B cell (primary cell): ENCODE measurements at regions not wholly inside any gene's neighbourhood (a gene's known extent, or its start where the extent isn't known, plus 50 kb on each side); places are given as distances from the start of the nearest gene placed in this dataset.

Experiments
- ATAC-seq: fragments of 200-7000 bp; cut with Tn5 transposase; one replicate; pipeline ENCODE4 v1.10.0; 2021; ENCODE audit warnings: low read depth, mild to moderate bottlenecking, moderate number of reproducible peaks, moderate library complexity
- CTCF ChIA-PET: fragments of 350-600 bp; sonication (Branson Sonifier 250); formaldehyde crosslinking; loops from one replicate; lab custom pipeline; 2021; ENCODE audit warnings: antibody characterized with exemption, inconsistent platforms; lab: Charles Lee
- POLR2A ChIA-PET: fragments of 350-600 bp; sonication (Branson Sonifier 250); formaldehyde crosslinking; loops from one replicate; lab custom pipeline; 2021; ENCODE audit warnings: antibody characterized with exemption; lab: Charles Lee
- DNase-seq: peaks from one replicate; pipeline ENCODE4 v3.0.0; 2013
- H2AFZ ChIP-seq: 2 replicates; pipeline ENCODE4 v1.6.1; 2012; ENCODE audit warnings: mild to moderate bottlenecking, low read depth, low read length; ENCODE audit not compliant: insufficient read depth, poor library complexity, severe bottlenecking
- H3K27ac ChIP-seq, 2 donors: 1 replicate in 1 of 2; 2 replicates in 1 of 2; pipeline ENCODE4 v1.5.1; 2012 to 2013; ENCODE audit warnings: low read length in 2 of 2, mild to moderate bottlenecking in 2 of 2, moderate library complexity in 1 of 2
- H3K27me3 ChIP-seq, 4 experiments: fragments of 200-600 bp in 1 of 4; sonication (generic) in 1 of 4; replicated peaks in 1 of 4; 1 replicate in 2 of 4; 2 replicates in 2 of 4; pipeline versions ENCODE4 v1.6.1 to v1.7.0; 2013 to 2016; ENCODE audit warnings: low read length in 3 of 4, mild to moderate bottlenecking in 2 of 4, mixed read lengths in 1 of 4, moderate library complexity in 1 of 4; ENCODE audit not compliant: insufficient read depth in 4 of 4, control insufficient read depth in 3 of 4; ENCODE audit errors: control extremely low read depth in 1 of 4
- H3K36me3 ChIP-seq, 2 experiments: replicated peaks in 1 of 2; 1 replicate in 1 of 2; 2 replicates in 1 of 2; pipeline versions ENCODE4 v1.6.1 to v1.7.1; 2013; ENCODE audit warnings: low read length in 1 of 2; ENCODE audit not compliant: insufficient read depth in 2 of 2, control insufficient read depth in 1 of 2; ENCODE audit errors: control extremely low read depth in 1 of 2, extremely low read depth in 1 of 2
- H3K4me1 ChIP-seq, 2 donors: fragments of 200-600 bp in 1 of 2; sonication (generic) in 1 of 2; 1 replicate in 1 of 2; 2 replicates in 1 of 2; pipeline versions ENCODE4 v1.5.1 to v1.6.1; 2013 to 2017; ENCODE audit warnings: low read length in 2 of 2; ENCODE audit not compliant: control insufficient read depth in 2 of 2, insufficient read depth in 2 of 2
- H3K4me2 ChIP-seq: replicated peaks from 2 replicates; pipeline ENCODE3; 2012; ENCODE audit warnings: mild to moderate bottlenecking, low read depth, low read length; ENCODE audit not compliant: poor library complexity, severe bottlenecking
- H3K4me3 ChIP-seq, 5 experiments: fragments of 200-600 bp in 1 of 5; sonication (generic) in 1 of 5; 1 replicate in 3 of 5; 2 replicates in 2 of 5; pipeline versions ENCODE4 v1.5.1 to v1.7.0; 2011 to 2016; ENCODE audit warnings: low read length in 4 of 5, mild to moderate bottlenecking in 4 of 5, low read depth in 2 of 5, control low read depth in 1 of 5, moderate library complexity in 1 of 5; ENCODE audit not compliant: insufficient read depth in 1 of 5; ENCODE audit errors: control extremely low read depth in 1 of 5, extremely low read depth in 1 of 5
- H3K79me2 ChIP-seq: fragments of 200-600 bp; sonication (generic); one replicate; pipeline ENCODE4 v1.6.0; 2016; ENCODE audit warnings: low read length; ENCODE audit not compliant: control insufficient read depth, insufficient read depth
- H3K9ac ChIP-seq: fragments of 200-600 bp; sonication (generic); 2 replicates; pipeline ENCODE4 v1.6.1; 2017; ENCODE audit warnings: mild to moderate bottlenecking, low read length, moderate library complexity
- H3K9me3 ChIP-seq, 3 donors: one replicate each; pipeline versions ENCODE4 v1.6.1 to v1.7.1; 2013; ENCODE audit warnings: low read length in 2 of 3; ENCODE audit not compliant: control insufficient read depth in 2 of 3, insufficient read depth in 1 of 3; ENCODE audit errors: control extremely low read depth in 1 of 3
- H4K20me1 ChIP-seq: 2 replicates; pipeline ENCODE4 v1.6.0; 2012; ENCODE audit warnings: mild to moderate bottlenecking, low read length; ENCODE audit not compliant: insufficient read depth, control insufficient read depth, poor library complexity, severe bottlenecking
- H3K27ac Mint-ChIP-seq: one replicate; pipeline ENCODE4 v1.8.0; 2021; ENCODE audit warnings: mixed read lengths
- H3K27me3 Mint-ChIP-seq: one replicate; pipeline ENCODE4 v1.8.0; 2021; ENCODE audit warnings: mixed read lengths
- H3K4me1 Mint-ChIP-seq: one replicate; pipeline ENCODE4 v1.8.0; 2021; ENCODE audit warnings: mixed read lengths
- H3K4me3 Mint-ChIP-seq: one replicate; pipeline ENCODE4 v1.8.0; 2021; ENCODE audit warnings: mixed read lengths
- H3K9me3 Mint-ChIP-seq: one replicate; pipeline ENCODE4 v1.8.0; 2022; ENCODE audit warnings: mixed read lengths; ENCODE audit not compliant: insufficient read depth
- EZH2 ChIP-seq: IDR thresholded peaks from 2 replicates; pipeline ENCODE4 v1.6.1; 2012; ENCODE audit warnings: borderline replicate concordance, low read depth, mild to moderate bottlenecking, moderate library complexity, low read length; ENCODE audit not compliant: insufficient read depth, poor library complexity, severe bottlenecking
- WGBS: methylation state at CpG from one replicate; pipeline ENCODE4 v1.1.5; 2013; ENCODE audit warnings: missing lambda C conversion rate; ENCODE audit not compliant: insufficient coverage; 5-methylcytosine and 5-hydroxymethylcytosine counted together
- intact Hi-C: fragments of 100-400 bp; cut with micrococcal nuclease; formaldehyde crosslinking; loops from one replicate; pipeline ENCODE4 v1.10.0; 2022
- TF ChIP-seq, protein P1 (sequence below): fragments of 200-600 bp; IDR thresholded peaks from one replicate; pipeline ENCODE4 v1.8.0; 2022; ENCODE audit warnings: antibody characterized with exemption, mild to moderate bottlenecking

DNA sequence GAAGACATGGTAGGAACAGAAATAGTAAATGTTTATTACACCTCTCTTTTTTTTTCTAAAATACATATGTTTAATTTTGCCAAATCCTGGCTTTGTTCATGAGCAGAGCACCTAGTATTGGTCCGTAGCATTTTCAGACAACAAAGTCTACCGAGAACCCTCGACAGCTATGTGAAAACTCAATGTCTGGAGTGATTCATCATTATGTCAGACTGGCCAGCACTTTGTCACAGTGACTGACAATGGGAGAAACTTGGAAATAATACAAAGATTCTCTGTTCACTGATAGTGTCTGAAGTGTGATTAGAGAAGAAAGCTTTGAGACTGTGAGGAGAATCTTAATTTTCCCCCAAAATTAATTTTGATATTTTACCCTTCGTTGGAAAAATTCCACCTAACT lies 143.0 kb downstream of the HNMT start:
- ChIA-PET POLR2A (no interaction called here), CTCF (no interaction called here)
- no peak for DNase-seq

DNA sequence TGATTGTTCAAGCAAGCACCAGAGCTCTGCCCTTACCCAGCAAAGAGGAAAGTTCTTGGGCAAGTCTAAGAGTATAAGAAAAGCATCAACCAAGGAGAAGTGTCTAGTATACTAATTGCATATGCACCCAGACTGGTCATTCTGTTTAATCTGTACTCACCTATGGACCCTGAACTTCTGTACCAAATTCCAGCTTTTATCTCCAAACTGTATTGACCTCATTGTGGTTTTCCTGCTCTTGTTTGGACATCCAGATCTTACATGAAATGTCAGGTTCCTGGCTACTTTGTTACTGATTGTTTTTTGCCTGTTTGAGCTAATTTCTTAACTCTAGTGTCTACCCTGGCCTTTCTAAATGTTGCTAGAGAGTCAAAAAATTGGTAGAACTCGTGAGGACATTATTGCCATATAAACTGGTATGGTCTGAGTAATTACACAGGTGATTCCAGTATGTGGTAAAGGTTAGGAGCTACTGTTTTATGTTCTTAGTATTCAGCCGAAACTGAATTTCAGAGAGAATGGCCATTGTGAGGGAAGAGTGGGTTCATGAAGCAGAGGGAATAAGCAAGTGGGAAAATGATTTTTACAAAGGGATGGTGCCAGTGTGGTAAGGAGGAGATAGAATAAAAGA lies 146.3 kb downstream of the HNMT start:
- DNase-seq, result no peak
- intact Hi-C loops, result no loop called here

More for the DNA sequence above, 143.0 kb downstream of the HNMT start:
- TF ChIP-seq EZH2, result no peak
- TF ChIP-seq, protein P1, sequence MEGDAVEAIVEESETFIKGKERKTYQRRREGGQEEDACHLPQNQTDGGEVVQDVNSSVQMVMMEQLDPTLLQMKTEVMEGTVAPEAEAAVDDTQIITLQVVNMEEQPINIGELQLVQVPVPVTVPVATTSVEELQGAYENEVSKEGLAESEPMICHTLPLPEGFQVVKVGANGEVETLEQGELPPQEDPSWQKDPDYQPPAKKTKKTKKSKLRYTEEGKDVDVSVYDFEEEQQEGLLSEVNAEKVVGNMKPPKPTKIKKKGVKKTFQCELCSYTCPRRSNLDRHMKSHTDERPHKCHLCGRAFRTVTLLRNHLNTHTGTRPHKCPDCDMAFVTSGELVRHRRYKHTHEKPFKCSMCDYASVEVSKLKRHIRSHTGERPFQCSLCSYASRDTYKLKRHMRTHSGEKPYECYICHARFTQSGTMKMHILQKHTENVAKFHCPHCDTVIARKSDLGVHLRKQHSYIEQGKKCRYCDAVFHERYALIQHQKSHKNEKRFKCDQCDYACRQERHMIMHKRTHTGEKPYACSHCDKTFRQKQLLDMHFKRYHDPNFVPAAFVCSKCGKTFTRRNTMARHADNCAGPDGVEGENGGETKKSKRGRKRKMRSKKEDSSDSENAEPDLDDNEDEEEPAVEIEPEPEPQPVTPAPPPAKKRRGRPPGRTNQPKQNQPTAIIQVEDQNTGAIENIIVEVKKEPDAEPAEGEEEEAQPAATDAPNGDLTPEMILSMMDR, result no peak
- Histone ChIP-seq H3K4me1 (no peaks in the 10 kb centered on the region), H3K27me3 (no peaks in the 10 kb centered on the region), H3K4me2 (no peak overlapping the region), H3K27ac (no peak overlapping the region), H3K4me3 (no peak overlapping the region), H3K9ac (no peak overlapping the region), H3K36me3 (no peaks in the 10 kb centered on the region), H3K9me3 (no peaks in the 10 kb centered on the region), H3K79me2 (no peaks in the 10 kb centered on the region), H2AFZ (no peak overlapping the region), H4K20me1 (no peaks in the 10 kb centered on the region)
- Mint-ChIP-seq H3K4me1 (no peaks in the 10 kb centered on the region), H3K27me3 (no peaks in the 10 kb centered on the region), H3K4me3 (no peak overlapping the region), H3K27ac (no peak overlapping the region), H3K9me3 (no peaks in the 10 kb centered on the region)
- ATAC-seq, result no peak
- intact Hi-C loops, result no loop called here
- 100% methylated on average over 3 of the region's 4 CpGs for WGBS

More for the DNA sequence above, 146.3 kb downstream of the HNMT start:
- Histone ChIP-seq H3K36me3 (no peaks in the 10 kb centered on the region), H4K20me1 (no peaks in the 10 kb centered on the region), H3K9me3 (no peaks in the 10 kb centered on the region), H3K4me1 (no peaks in the 10 kb centered on the region), H3K79me2 (no peaks in the 10 kb centered on the region), H3K27me3 (no peaks in the 10 kb centered on the region), H3K4me3 (no peak overlapping the region), H3K27ac (no peak overlapping the region), H3K4me2 (no peak overlapping the region), H3K9ac (no peak overlapping the region), H2AFZ (no peak overlapping the region)
- H3K4me3 Mint-ChIP-seq, result no peak overlapping the region
- WGBS, result 83% methylated on average over 2 of the region's 2 CpGs
- no peak for ATAC-seq
- TF ChIP-seq, protein P1, result no peak
- TF ChIP-seq EZH2, result no peak
- H3K27me3 Mint-ChIP-seq, result no peaks in the 10 kb centered on the region
- CTCF ChIA-PET, result no interaction called here
- H3K4me1 Mint-ChIP-seq, result no peaks in the 10 kb centered on the region
- POLR2A ChIA-PET, result no interaction called here
- H3K27ac Mint-ChIP-seq, result no peak overlapping the region
- no peaks in the 10 kb centered on the region for H3K9me3 Mint-ChIP-seq
